Fibroblast of lung (primary cell): ENCODE measurements at regions not wholly inside any gene's neighbourhood (a gene's known extent, or its start where the extent isn't known, plus 50 kb on each side); places are given as distances from the start of the nearest gene placed in this dataset.

Source experiments
- CTCF ChIP-seq, 2 donors: IDR thresholded peaks in 1 of 2; conservative IDR thresholded peaks in 1 of 2; 1 replicate in 1 of 2; 2 replicates in 1 of 2; pipeline ENCODE4 v1.5.1; 2011 to 2012; ENCODE audit warnings: low read length in 2 of 2, control low read depth in 1 of 2, inconsistent platforms in 1 of 2, low read depth in 1 of 2, mild to moderate bottlenecking in 1 of 2
- EZH2 ChIP-seq: IDR thresholded peaks from 2 replicates; pipeline ENCODE4 v1.5.1; 2012; ENCODE audit warnings: low read length, control low read depth, mild to moderate bottlenecking; ENCODE audit errors: missing control alignments

GRCh38 chr9:71191708-71192107 lies 70.3 kb upstream of the TRPM3 start:
- TF ChIP-seq CTCF (conservative IDR thresholded peaks at IDR 0.05 in 1 of 2, IDR thresholded peaks at IDR 0.05 in 1 of 2; ENCODE audit: low read depth in 1 of 2, low read length in 2 of 2) (no peak), EZH2 (no peak)
